GM19452 (cell line): ENCODE measurements at regions not wholly inside any gene's neighbourhood (a gene's known extent, or its start where the extent isn't known, plus 50 kb on each side); places are given as distances from the start of the nearest gene placed in this dataset.

Experiments used
- ATAC-seq: cut with Tn5 transposase; IDR thresholded peaks from one replicate; pipeline ENCODE4 v1.9.1; 2021; ENCODE audit not compliant: unreplicated experiment

DNA sequence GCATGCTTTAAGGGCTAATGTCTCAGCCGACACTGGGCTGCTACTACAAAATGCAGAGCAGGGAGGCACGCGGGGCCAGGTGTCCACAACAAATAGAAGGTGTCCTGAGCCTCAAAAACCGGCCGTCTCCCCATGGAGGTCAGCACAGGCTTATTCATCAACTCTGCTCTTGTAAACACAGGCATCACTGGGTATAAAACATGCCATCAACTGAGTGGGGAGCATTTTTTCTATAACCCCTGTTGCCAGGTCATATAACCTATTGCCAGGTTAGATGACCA, 271.6 kb downstream of the AUH start:
- ATAC-seq: no peak

DNA sequence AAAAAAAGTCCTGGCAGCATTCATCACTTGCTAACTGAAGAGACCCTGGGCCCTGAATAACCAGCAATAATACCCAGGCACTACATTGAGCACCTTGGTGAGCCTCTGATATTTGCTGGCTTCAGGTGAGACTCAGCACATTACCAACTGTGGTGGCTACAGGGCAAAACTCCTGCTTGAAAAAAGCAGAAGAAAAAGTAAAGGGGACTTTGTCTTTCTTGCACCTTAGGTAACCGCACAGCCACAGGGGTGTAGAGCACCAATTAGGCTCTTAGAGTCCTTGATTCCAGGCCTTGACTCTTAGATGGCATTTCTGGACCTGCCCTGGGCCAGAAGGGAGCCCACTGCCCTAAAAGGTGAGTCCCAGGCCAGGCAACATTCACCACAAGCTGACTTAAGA, 269.5 kb downstream of the AUH start:
- no peak for ATAC-seq

DNA sequence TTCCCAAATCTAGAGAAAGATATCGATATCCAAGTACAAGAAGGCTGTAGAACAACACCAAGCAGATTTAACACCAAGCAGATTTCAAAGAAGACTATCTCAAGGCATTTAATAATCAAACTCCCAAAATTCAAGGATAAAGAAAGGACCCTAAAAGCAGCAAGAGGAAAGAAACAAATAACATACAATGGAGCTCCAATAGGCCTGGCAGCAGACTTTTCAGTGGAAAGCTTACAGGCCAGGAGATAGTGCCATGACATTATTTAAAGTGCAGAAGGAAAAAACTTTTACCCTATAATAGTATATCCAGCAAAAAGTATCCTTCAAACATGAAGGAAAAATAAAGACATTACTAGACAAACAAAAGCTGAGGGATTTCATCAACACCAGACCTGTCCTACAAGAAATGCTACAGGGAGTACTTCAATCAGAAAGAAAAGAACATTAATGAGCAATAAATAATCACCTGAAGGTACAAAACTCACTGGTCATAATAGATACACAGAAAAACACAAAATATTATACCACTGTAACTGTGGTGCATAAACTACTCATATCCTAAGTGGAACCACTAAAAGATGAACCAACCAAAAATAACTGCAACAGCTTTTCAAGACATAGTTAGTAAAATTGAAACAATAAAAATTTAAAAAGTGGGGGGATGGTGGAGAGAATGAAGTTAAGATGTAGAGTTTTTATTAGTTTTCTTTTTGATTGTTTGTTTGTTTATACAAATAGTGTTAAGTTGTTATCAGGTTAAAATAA, 267.2 kb downstream of the AUH start:
- ATAC-seq: no peak

DNA sequence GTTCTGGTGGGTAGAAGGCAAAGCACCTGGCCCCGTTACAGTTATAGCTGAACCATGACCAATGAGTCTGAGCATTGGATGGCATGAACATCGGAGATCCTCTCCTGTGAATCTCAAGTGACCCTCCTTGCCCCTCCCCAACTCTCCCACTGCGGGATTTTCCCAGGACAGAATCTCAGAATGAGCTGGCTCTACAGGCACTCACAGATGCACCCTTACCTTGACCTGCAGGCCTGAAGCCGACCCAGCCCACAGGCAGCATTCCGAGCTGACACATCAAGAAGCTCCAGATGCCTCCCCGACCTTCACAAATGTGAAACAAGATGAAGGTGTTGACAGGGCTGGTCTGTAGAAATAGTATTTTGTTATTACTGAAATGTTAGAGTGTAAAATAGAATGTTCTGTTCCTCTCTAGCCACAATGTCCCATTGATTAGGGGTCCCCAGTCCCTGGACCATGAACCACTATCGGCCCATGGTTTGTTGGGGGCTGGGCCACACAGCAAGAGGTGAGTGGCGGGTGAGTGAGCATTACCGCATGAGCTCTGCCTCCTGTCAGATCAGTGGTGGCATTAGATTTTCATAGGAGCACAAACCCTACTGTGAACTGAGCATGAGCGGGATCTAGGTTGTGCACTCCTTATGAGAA, 263.4 kb downstream of the AUH start:
- no peak for ATAC-seq

DNA sequence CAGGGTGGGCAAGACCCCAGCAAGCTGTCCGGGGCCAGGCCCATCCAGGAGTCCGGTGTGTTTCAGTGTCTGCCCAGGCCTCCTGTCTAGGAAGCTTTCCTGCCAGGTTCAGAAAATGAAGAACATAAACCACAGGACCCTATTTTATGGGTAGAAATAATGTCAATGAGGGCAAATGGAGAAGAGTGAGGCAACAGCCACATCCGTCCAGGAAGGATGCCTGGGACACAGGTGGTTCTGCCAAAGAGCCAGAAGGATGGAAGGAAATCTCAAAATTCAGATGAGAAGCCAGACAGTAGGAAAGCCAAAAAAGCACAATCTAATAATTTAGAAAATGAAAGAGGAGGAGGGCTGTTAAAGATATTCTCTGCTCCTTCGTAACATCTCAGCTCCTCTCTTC, 262.3 kb downstream of the AUH start:
- ATAC-seq: no peak

DNA sequence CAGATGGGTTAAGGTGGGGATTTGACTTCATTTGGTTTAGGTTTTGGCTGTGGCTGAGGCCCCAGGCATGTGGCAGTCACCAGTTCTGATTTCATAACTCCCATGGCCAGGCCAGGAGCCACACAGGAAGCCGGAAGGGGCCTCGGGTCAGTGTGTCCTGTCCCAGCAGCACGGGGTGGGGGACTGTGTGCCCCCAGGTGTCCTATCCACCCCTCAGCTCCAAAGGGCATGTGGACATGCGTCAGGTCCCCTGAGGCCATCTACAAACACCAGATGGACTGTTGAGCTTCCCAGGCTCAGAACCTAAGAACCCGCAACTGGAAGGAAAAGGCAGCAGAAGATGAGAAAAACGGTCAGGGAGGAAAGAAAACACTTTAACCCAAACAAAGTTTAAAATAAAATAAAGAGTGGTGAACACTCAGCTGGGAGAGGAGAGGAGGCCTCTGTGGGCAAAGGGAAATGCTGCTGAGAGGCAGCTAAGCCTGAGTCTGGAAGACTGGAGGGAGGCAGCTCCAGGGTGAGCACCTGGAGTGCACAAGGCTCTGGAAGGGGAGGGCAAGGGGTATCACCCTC, 260.8 kb downstream of the AUH start:
- no peak for ATAC-seq

DNA sequence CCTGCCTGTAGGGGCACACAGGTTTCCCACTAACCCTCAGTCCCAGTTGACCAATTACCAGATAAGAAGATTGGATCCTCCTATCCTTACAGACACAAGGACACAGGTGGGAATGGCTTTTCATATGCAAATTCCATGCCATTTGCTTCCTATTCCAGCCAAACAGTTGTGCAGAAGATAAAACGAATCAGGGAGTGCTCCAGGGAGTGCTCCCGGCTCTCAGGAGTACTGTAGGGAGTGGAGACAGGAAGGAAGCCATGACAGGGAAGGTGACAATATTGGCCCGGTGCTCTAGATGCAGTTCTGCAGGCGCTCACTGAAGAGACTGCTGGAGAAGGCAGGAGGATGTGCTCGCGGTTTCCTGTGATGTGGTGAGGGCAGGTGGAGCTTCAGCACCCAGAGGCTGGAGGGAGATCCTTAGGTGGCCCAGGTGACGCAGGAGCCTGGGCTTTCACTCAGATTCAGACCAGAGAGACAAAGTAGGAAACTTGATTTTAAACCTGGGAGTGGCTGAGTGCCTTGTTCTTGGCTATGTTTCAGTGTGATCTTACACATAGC, 260.0 kb downstream of the AUH start:
- peak; percentile 75 for ATAC-seq

DNA sequence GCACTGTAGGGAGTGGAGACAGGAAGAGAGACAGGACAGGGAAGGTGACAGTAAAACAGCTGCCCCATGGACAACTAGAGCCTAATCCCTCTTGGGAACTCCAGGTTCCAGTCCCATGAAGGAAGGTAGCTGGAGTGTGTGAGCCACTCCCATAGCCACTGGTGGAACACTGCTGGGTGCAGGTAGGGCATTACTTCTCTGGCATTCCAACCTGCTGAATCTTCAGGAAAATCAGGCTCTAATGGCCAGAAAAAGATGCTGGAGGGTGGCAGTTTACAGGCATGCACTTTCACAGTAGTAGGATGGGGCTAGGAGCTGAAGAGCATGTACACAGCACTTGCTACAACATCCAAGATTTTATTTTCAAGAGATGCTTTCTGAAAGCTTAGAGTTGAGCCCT, 259.4 kb downstream of the AUH start:
- no peak for ATAC-seq

DNA sequence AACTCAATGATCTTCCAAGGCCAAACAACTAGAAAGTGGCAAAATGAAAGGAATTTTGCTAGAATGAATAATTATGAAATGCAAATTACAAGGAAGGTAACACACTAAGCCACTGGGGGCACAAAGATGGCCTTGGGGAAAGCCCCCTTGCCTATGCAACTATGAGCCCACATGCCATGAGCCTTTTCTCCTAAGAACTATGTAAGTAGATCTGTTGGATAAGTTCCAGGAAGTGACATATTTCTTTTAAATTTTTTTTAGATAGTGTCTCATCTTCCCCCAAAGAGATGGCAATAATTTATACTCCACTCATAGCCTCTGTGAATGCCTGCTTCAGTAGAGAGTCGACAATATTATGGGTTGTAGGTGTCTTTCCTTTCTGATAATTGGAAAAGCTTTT, 257.8 kb downstream of the AUH start:
- ATAC-seq: no peak

DNA sequence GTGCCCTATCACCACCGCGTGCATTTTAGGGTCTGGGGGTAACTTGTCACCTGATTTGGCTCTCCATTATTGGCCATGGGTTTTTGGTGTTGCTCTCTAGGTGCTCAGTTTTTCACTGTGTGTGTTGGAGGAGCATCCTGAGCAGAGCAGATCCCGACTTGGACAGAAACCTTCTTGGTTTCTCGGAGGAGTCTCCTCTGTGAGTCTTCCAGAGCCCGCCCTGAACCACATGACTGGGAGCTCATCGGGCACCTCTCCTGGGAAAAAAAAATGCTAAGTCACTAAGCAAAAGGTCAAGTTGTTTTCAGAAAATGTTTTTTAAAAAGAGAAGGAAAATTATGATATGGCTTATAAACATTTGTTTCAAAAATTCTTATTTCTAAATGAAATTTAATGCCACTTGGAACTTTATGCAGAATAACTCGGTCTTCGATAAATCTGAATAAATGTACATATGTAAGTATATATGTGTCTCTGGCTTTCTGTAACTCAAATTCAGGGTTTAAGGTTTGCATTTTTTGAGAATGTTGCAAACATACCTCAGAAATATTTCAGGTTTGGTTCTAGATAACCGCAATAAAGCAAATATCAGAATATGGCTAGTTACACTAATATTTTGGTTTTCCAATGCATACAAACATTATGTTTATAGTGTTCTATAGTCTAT, 255.2 kb downstream of the AUH start:
- no peak for ATAC-seq

DNA sequence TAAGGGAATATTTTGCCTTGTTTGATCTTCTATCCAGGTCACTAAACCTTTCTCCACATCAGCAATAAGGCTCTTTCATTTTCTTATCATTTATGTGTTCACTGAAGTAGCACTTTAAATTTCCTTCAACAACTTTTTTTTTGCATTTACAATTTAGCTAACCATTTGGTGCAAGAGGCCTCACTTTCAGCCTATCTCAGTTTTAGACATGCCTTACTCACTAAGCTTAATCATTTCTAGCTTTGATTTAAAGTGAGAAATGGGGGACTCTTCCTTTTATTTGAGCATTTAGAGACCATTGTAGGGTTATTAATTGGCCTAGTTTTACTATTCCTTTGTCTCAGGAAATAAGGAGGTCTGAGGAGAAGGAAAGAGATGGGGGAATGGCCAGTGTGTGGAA, 250.5 kb downstream of the AUH start:
- no peak for ATAC-seq

DNA sequence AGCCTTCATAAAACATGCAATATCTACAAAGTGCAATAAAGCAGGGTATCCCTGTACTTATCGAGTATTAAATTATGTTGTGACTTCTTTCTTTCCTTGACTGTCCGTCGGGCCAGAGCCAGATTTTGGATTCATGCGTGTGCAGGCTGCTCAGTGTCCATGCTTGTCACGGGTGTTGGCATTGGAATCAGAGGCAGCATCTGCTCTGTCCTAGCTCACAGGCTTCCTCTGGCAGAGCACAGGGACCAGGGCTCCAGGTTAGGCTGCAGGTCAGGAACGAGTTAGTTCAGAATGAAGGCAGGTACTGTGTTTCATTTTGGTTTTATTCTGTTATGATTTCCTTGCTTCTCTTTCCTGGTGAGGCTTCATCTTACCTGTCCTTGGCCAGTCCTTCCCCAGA, 249.8 kb downstream of the AUH start:
- ATAC-seq: no peak

DNA sequence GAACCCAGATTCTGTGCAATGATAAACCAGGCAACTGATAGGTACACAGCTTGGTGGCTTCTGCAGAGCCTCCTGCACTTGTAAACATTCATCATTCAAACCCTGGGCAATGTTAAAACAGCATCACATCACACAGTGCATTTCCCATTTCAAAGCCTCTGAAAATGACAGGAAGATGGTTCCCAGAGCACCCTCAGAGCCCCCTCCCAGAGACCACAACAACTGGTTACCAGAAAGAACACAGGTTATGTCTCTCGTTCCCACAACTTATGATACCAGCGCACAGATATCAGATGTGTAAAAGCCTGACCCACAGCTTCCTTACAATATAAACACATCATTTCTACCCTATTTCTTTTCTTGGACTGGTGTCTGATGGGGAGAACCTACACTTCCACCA, 248.7 kb downstream of the AUH start:
- no peak for ATAC-seq

DNA sequence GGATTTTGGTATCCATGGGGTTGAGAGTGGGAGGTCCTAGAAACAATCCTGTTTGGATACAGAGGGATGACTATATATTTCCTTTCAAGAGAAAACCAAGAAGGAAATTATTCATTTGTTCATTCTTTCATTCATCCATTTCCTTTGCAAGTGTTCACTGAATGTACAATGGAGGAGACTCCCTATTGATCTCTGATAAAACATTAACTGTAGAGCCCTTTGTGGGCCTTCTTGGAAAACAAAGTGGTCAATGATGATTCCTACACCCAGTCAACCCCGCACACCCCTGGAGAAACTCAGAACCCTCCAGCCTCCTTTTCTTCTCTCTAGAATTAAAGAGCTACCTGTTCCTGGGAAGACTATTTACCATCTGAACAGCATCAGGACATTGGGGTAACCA, 247.3 kb downstream of the AUH start:
- no peak for ATAC-seq

DNA sequence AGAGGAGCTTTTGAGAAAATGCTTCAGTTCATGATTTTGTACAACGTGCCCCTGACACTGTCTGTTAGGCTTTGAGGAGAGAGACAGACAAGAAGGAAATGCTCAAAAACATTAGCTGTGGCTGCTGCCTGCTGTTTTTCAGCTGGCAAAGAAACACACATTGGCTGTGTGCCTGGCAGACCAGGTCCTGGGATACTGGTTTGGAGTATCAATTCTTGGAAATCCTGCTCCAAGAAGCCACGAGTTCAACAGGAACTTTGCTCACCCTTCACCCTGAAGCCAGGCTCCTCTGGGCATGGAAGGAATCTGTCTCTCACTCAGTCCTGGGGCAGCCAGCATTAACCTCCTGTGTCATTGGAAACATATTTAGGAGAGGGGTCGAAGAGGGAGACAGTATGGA, 245.5 kb downstream of the AUH start:
- ATAC-seq: no peak

DNA sequence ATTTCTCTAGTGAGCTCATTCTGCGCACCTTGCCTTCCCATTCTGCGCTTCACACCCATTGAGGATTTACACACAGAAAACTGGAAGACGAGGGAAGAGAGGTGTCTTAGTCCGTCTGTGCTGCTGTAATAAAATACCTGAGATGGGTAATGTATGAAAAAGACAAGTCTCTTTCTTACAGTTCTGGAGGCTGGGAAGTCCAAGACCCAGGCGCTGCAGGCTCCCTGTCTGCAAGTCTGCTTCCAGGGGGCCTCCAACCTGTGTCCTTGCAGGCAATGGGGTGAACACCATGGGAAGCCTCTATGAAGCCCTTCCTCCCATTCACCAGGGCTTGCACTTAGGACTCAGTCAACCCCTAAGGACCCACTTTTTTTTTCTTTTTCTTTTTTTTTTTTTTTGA, 245.0 kb downstream of the AUH start:
- no peak for ATAC-seq

DNA sequence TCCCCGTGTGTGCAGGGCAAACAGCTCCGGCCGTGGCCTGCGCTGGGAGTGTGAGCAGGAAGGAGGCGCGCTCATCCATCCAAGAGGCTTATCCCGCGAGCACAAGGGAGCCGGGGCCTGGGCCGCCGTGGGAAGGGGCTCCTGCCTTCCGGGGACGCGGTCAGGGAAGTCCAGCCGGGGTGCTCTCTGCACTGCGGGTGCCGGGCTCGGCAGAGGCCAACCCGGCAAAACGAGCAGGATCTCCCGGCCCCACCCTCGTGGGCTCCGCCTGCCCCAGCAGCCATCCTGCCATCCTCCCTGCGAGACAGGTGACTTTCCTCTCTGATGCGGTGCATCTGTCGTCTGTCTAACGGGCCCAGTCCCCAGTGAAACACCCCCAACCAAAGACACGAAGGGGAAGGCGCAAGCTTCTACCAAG, 244.2 kb downstream of the AUH start:
- no peak for ATAC-seq

DNA sequence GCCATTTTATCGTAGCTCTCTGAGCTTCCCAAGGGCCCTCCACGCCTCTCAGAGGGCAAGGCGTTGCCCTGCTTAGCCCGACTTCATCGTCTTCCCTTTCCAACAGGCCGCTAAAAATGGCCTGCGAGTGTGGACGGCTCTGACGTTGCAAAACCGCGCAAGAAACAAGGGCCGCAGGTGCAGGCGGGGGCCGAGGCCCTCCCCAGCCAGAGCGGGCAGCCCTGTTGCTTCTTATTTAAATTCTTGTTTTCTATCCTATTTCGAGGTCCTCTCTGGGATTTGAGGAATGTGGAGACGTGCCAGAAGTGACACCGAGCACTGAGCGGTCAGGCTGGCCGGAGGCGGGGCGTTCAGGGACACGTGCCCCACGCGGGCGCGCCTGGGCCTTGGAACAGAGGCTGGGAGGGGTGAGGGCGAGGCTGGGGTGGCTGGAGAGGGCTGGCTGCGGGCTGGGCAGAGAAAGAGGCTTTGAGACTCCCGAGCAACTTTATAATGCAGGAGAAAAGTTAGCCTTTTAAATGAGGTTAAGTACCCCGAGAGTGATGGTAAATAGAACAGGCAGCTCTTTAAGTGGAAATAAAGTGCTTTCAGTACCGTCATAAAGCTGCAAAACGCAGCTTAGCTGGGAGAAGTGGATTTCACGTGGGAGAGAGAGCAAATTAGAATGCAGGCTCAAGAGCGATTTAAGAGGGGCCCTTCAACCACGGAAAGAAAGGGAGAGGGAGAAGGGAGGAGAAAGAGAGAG, 243.6 kb downstream of the AUH start:
- ATAC-seq: no peak

DNA sequence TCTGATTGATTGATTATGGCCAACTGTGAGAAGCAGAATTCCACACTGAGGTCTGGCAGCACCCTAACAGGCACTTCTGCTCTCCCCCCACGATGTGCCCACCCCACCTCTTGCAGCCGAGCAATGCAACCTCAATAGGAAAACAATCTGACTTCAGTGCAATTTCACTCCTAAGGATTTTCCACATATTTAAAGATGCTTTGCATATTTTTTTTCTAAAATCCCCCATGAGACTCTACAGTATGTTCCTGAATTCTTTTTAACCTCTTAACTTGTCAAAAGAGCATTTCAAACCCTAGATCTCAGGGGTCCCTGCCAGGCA, 243.1 kb downstream of the AUH start:
- no peak for ATAC-seq

DNA sequence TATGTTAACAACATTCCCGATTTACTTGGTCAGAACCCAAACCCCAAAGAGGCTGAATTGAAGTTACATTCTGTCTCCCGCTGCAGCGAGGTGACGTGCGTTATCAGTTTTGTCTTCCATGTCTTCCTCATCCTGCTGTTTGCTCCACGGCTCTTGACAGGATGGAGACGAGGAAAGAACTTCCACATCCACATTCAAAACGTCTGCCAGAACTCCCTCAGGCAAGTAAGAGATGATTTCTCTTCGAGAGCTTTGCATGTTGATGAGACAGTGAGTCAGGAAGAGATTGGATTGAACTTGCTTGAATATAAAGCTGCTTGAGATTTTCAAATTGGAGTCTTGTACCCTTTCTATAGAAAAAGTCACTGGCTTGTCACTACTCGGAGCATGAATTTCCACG, 242.6 kb downstream of the AUH start:
- no peak for ATAC-seq

DNA sequence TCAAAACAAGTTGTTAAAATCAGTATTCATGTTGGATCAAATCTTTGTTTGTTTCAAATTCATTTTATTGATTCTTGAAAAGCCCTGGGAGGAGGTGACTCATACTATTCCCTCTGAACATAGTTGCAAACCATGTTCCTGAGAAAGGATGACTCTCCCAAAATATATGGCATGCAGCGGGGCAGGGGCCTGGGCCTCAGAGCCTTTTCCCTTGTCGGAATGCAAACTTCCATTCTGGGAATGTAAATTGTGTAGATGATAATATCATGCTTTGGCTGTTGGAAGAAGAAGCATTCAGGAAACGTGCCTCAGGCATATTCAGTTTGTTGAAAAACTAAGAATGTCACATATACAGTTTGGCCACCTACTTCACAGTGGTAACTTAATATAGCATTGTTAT, 242.0 kb downstream of the AUH start:
- no peak for ATAC-seq
